Heart right ventricle (tissue), 16 donors: ENCODE measurements at regions not wholly inside any gene's neighbourhood (a gene's known extent, or its start where the extent isn't known, plus 50 kb on each side); places are given as distances from the start of the nearest gene placed in this dataset.

Experiments used
- ATAC-seq, 8 donors: fragments of 200-7000 bp; cut with Tn5 transposase; one replicate each; pipeline ENCODE4 v1.9.1; 2020; ENCODE audit warnings: mild to moderate bottlenecking in 8 of 8, moderate library complexity in 8 of 8, moderate number of reproducible peaks in 1 of 8
- DNase-seq, 2 donors: peaks; one replicate each; pipeline ENCODE4 v3.0.0-alpha.2; 2020
- H3K27ac ChIP-seq, 10 donors: fragments of 200-600 bp; sonication (generic) in 2 of 10; one replicate each; pipeline versions ENCODE4 v1.5.0 to v1.8.0; 2020 to 2022; ENCODE audit warnings: mild to moderate bottlenecking in 3 of 10
- H3K27me3 ChIP-seq, 7 donors: fragments of 200-600 bp; one replicate each; pipeline ENCODE4 v1.8.0; 2021 to 2022; ENCODE audit warnings: mild to moderate bottlenecking in 2 of 7
- H3K36me3 ChIP-seq, 9 donors: fragments of 200-600 bp; sonication (generic) in 1 of 9; one replicate each; pipeline versions ENCODE4 v1.5.0 to v1.8.0; 2020 to 2022; ENCODE audit warnings: mild to moderate bottlenecking in 2 of 9
- H3K4me1 ChIP-seq, 9 donors: fragments of 200-600 bp; sonication (generic) in 1 of 9; one replicate each; pipeline versions ENCODE4 v1.5.0 to v1.8.0; 2020 to 2022; ENCODE audit warnings: mild to moderate bottlenecking in 4 of 9
- H3K4me3 ChIP-seq, 10 donors: fragments of 200-600 bp; sonication (generic) in 2 of 10; one replicate each; pipeline versions ENCODE4 v1.5.0 to v1.8.0; 2020 to 2022; ENCODE audit warnings: mild to moderate bottlenecking in 7 of 10, moderate library complexity in 2 of 10
- H3K9me3 ChIP-seq, 11 donors: fragments of 200-600 bp in 10 of 11; sonication (generic) in 2 of 11; one replicate each; pipeline versions ENCODE4 v1.5.0 to v1.8.0; 2013 to 2022; ENCODE audit warnings: mild to moderate bottlenecking in 2 of 11, control low read depth in 1 of 11, moderate library complexity in 1 of 11
- WGBS, 2 donors: extraction: QIAGEN DNeasy Blood & Tissue Kit; methylation state at CpG; one replicate each; pipeline ENCODE4 v1.1.7; 2013; ENCODE audit warnings: inconsistent platforms in 1 of 2; 5-methylcytosine and 5-hydroxymethylcytosine counted together
- intact Hi-C, 10 donors: fragments of 100-400 bp; cut with DNase I; formaldehyde crosslinking; loops; one replicate each; pipeline versions ENCODE4 v1.11.1 to v1.14.2; 2022
- TF ChIP-seq, protein P1 (sequence below), 9 donors: fragments of 200-600 bp; sonication (generic) in 2 of 9; IDR thresholded peaks; one replicate each; pipeline versions ENCODE4 v1.5.0 to v1.8.0; 2021 to 2022; ENCODE audit warnings: antibody characterized with exemption in 9 of 9, mild to moderate bottlenecking in 5 of 9, moderate library complexity in 1 of 9
- donor health status: Arrhythmogenic right ventricular cardiomyopathy.
- donor health status: ischemic (EF 13 %, LVEDD 7.1; RV severe dilation, severe dysfunction).
- donor health status: healthy with polysubstance abuse.
- donor health status: DM: no; HTN: yes; CAD: no.
- donor health status: DM: no; HTN: no; CAD: no.
- donor health status: ischemic (EF 25% LVEDD 6.9; RV normal size, moderate dysfunction).
- donor health status: ischemic (EF 25% LVEDD 5.7; RV mildly dilated, moderate dysfunction).
- donor health status: healthy.
- donor health status: DM: yes; HTN: yes; CAD: no.
- donor health status: Ischemic cardiomyopathy.
- donor health status: ischemic (EF 35%, LVEDD 5.7; RV mildly dilated, moderate dysfunction).
- donor health status: nonischemic (EF 11% LVEDD 7.7; RV severe dilation, severe dysfunction).
- donor health status: DM: yes; HTN: yes; CAD: no.
- donor health status: PGD.
- donor health status: ischemic (EF 29% LVEDD 5.4; RV normal size, mild dysfunction).
- donor health status: nonischemic (EF 23%, LVEDD 6.1; RV moderate dilation, normal function).

DNA sequence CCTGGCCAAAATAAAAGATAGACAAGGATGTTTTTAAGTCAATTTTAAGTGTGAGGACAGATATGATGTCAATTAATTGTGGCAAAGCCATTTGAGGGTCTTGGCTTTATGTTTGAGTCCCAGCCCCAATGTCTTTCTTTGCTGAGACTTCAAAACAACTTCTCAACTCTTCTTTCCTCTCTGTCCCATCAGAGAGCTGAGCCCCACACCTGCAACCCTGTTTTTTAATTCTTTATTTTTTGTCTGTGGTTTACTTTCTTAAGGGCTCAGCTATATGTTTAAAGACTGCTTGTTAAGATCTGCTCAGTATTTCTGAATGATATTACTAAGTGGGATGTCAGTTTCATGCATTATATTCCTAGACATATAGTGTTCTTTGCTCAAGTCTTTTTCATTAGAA, 164.3 kb downstream of the HS3ST1 start:
- Histone ChIP-seq H3K27ac (no peak overlapping the region), H3K36me3 (no peaks in the 10 kb centered on the region), H3K4me1 (no peaks in the 10 kb centered on the region), H3K4me3 (no peak overlapping the region), H3K27me3 (peaks cover 0 to under 1% (median 0%) of the 10 kb centered on the region in 7 donors), H3K9me3 (peaks cover 0 to 16% (median 0%) of the 10 kb centered on the region in 11 donors)
- intact Hi-C loops: no loop called here
- DNase-seq (no peak), ATAC-seq (no peak)
- TF ChIP-seq, protein P1, sequence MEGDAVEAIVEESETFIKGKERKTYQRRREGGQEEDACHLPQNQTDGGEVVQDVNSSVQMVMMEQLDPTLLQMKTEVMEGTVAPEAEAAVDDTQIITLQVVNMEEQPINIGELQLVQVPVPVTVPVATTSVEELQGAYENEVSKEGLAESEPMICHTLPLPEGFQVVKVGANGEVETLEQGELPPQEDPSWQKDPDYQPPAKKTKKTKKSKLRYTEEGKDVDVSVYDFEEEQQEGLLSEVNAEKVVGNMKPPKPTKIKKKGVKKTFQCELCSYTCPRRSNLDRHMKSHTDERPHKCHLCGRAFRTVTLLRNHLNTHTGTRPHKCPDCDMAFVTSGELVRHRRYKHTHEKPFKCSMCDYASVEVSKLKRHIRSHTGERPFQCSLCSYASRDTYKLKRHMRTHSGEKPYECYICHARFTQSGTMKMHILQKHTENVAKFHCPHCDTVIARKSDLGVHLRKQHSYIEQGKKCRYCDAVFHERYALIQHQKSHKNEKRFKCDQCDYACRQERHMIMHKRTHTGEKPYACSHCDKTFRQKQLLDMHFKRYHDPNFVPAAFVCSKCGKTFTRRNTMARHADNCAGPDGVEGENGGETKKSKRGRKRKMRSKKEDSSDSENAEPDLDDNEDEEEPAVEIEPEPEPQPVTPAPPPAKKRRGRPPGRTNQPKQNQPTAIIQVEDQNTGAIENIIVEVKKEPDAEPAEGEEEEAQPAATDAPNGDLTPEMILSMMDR (IDR thresholded peaks at IDR 0.05): no peak

GRCh38 chr4:11263208-11263607, 165.5 kb downstream of the HS3ST1 start:
- WGBS, 2 donors: 47 to 74% methylated on average over 1 of the region's 1 CpG
- H3K4me1 ChIP-seq: no peaks in the 10 kb centered on the region
- TF ChIP-seq, protein P1 (IDR thresholded peaks at IDR 0.05): no peak
- DNase-seq: no peak
- H3K27me3 ChIP-seq: no peaks in the 10 kb centered on the region
- ATAC-seq: no peak
- intact Hi-C loops: no loop called here
- no peak overlapping the region for H3K27ac ChIP-seq
- H3K4me3 ChIP-seq: no peak overlapping the region
- H3K9me3 ChIP-seq: peaks cover 0 to 16% (median 0%) of the 10 kb centered on the region in 11 donors
- no peaks in the 10 kb centered on the region for H3K36me3 ChIP-seq

GRCh38 chr4:11261066-11261850, 167.4 kb downstream of the HS3ST1 start:
- intact Hi-C loops: no loop called here
- 90 to 93% methylated on average over 7 of the region's 7 CpGs for WGBS, 2 donors
- H3K4me1 ChIP-seq: no peaks in the 10 kb centered on the region
- H3K27me3 ChIP-seq: no peaks in the 10 kb centered on the region
- H3K27ac ChIP-seq: no peak overlapping the region
- H3K36me3 ChIP-seq: no peaks in the 10 kb centered on the region
- TF ChIP-seq, protein P1 (IDR thresholded peaks at IDR 0.05): no peak
- peaks cover 0 to 6% (median 0%) of the 10 kb centered on the region in 11 donors for H3K9me3 ChIP-seq
- no peak overlapping the region for H3K4me3 ChIP-seq
- DNase-seq: no peak
- ATAC-seq: no peak

GRCh38 chr4:11259837-11260236, 168.9 kb downstream of the HS3ST1 start:
- Histone ChIP-seq H3K27ac (no peak overlapping the region), H3K4me1 (no peaks in the 10 kb centered on the region), H3K27me3 (no peaks in the 10 kb centered on the region), H3K9me3 (no peaks in the 10 kb centered on the region), H3K4me3 (no peak overlapping the region), H3K36me3 (no peaks in the 10 kb centered on the region)
- 62 to 80% methylated on average over 2 of the region's 2 CpGs for WGBS, 2 donors
- TF ChIP-seq, protein P1 (IDR thresholded peaks at IDR 0.05): no peak
- ATAC-seq (no peak), DNase-seq (no peak)
- intact Hi-C loops: no loop called here
